ENCODE measurements at regions not wholly inside any gene's neighbourhood (a gene's known extent, or its start where the extent isn't known, plus 50 kb on each side); places are given as distances from the start of the nearest gene placed in this dataset.

GRCh38 chr7:115252461-115252860 is 330.6 kb downstream of the MDFIC start:
- H3K36me3 Mint-ChIP-seq (ENCODE audit: low read depth): no peaks in the 10 kb centered on the region
- DNase-seq: no peak
- H3K27ac Mint-ChIP-seq: no peak overlapping the region

GRCh38 chr7:115249080-115249479 is 327.2 kb downstream of the MDFIC start:
- TF ChIP-seq CTCF (IDR thresholded peaks at IDR 0.05): no peak
- Mint-ChIP-seq H3K9me3 (peaks cover 36% of the 10 kb centered on the region), H3K36me3 (ENCODE audit: low read depth) (no peaks in the 10 kb centered on the region), H3K4me3 (no peak overlapping the region), H3K27me3 (ENCODE audit: low read depth, poor library complexity) (peaks cover 9% of the 10 kb centered on the region), H3K27ac (no peak overlapping the region), H3K4me1 (peaks cover 8% of the 10 kb centered on the region)
- no peak for DNase-seq

More at GRCh38 chr7:115252461-115252860, 330.6 kb downstream of the MDFIC start:
- H3K9me3 Mint-ChIP-seq: peaks cover 10% of the 10 kb centered on the region
- peaks cover 5% of the 10 kb centered on the region for H3K27me3 Mint-ChIP-seq (ENCODE audit: low read depth, poor library complexity)
- H3K4me1 Mint-ChIP-seq: peaks cover 8% of the 10 kb centered on the region
- TF ChIP-seq CTCF (IDR thresholded peaks at IDR 0.05): no peak
- H3K4me3 Mint-ChIP-seq: no peak overlapping the region

- DNase-seq: no peak
- Mint-ChIP-seq H3K27me3 (ENCODE audit: low read depth, poor library complexity) (peaks cover 7% of the 10 kb centered on the region), H3K9me3 (peaks cover 46% of the 10 kb centered on the region), H3K27ac (no peak overlapping the region), H3K4me1 (no peaks in the 10 kb centered on the region), H3K36me3 (ENCODE audit: low read depth) (peaks cover 12% of the 10 kb centered on the region), H3K4me3 (no peak overlapping the region)
- no peak for TF ChIP-seq CTCF (IDR thresholded peaks at IDR 0.05)
Measured at GRCh38 chr7:115241151-115241550, 319.3 kb downstream of the MDFIC start.

GRCh38 chr7:115240242-115240641 is 318.3 kb downstream of the MDFIC start:
- Mint-ChIP-seq H3K36me3 (ENCODE audit: low read depth) (peaks cover 17% of the 10 kb centered on the region), H3K9me3 (peaks cover 44% of the 10 kb centered on the region), H3K4me1 (no peaks in the 10 kb centered on the region), H3K27ac (no peak overlapping the region), H3K4me3 (no peak overlapping the region), H3K27me3 (ENCODE audit: low read depth, poor library complexity) (peaks cover 7% of the 10 kb centered on the region)
- DNase-seq: no peak
- TF ChIP-seq CTCF (IDR thresholded peaks at IDR 0.05): no peak

GRCh38 chr7:115235075-115235474 is 313.2 kb downstream of the MDFIC start:
- Mint-ChIP-seq H3K36me3 (ENCODE audit: low read depth) (peaks cover 5% of the 10 kb centered on the region), H3K9me3 (peaks cover 23% of the 10 kb centered on the region), H3K27ac (no peak overlapping the region), H3K27me3 (ENCODE audit: low read depth, poor library complexity) (no peaks in the 10 kb centered on the region), H3K4me1 (peaks cover 20% of the 10 kb centered on the region), H3K4me3 (no peak overlapping the region)
- TF ChIP-seq CTCF (IDR thresholded peaks at IDR 0.05): no peak
- DNase-seq: no peak

GRCh38 chr7:115233809-115234208 is 311.9 kb downstream of the MDFIC start:
- H3K27me3 Mint-ChIP-seq (ENCODE audit: low read depth, poor library complexity): no peaks in the 10 kb centered on the region
- H3K9me3 Mint-ChIP-seq: peaks cover 23% of the 10 kb centered on the region
- no peak overlapping the region for H3K4me3 Mint-ChIP-seq
- no peak overlapping the region for H3K27ac Mint-ChIP-seq
- no peak for TF ChIP-seq CTCF (IDR thresholded peaks at IDR 0.05)
- peaks cover 5% of the 10 kb centered on the region for H3K36me3 Mint-ChIP-seq (ENCODE audit: low read depth)
- peaks cover 30% of the 10 kb centered on the region for H3K4me1 Mint-ChIP-seq
- no peak for DNase-seq

Measured in nephron progenitor cell (in vitro differentiated cells).